GM12892 (cell line): ENCODE measurements at regions not wholly inside any gene's neighbourhood (a gene's known extent, or its start where the extent isn't known, plus 50 kb on each side); places are given as distances from the start of the nearest gene placed in this dataset.
"Not testable (repeated sequence)": the region's sequence is repeated elsewhere in the genome, so short reads cannot be mapped to it uniquely, and the experiment has no call there.

Source experiments
- DNase-seq: peaks from one replicate; pipeline ENCODE4 v3.0.0; 2011; ENCODE audit not compliant: insufficient read length
- FAIRE-seq: peaks from 2 replicates; lab custom pipeline; 2011; peaks lifted over from hg19 to GRCh38; lab: Jason Lieb, UNC
- POLR2A ChIP-seq: IDR thresholded peaks from 2 replicates; pipeline ENCODE4 v1.6.1; 2011; ENCODE audit warnings: low read depth, low read length, control low read depth
- POLR2AphosphoS5 ChIP-seq: IDR thresholded peaks from 2 replicates; pipeline ENCODE4 v1.6.1; 2011; ENCODE audit warnings: low read depth, low read length, control low read depth
- TAF1 ChIP-seq: IDR thresholded peaks from 2 replicates; pipeline ENCODE4 v1.6.1; 2011; ENCODE audit warnings: low read depth, mild to moderate bottlenecking, control low read depth, low read length, borderline replicate concordance

GRCh38 chr4:83947125-83947829 lies 411.4 kb downstream of the GPAT3 start:
- TF ChIP-seq POLR2AphosphoS5: no peak
- TF ChIP-seq POLR2A: no peak
- TF ChIP-seq TAF1: no peak
- FAIRE-seq (no peak), DNase-seq (no peak)

- FAIRE-seq, DNase-seq: not testable (repeated sequence)
These were observed 407.8 kb downstream of the GPAT3 start for GRCh38 chr4:83943691-83944090.

DNA sequence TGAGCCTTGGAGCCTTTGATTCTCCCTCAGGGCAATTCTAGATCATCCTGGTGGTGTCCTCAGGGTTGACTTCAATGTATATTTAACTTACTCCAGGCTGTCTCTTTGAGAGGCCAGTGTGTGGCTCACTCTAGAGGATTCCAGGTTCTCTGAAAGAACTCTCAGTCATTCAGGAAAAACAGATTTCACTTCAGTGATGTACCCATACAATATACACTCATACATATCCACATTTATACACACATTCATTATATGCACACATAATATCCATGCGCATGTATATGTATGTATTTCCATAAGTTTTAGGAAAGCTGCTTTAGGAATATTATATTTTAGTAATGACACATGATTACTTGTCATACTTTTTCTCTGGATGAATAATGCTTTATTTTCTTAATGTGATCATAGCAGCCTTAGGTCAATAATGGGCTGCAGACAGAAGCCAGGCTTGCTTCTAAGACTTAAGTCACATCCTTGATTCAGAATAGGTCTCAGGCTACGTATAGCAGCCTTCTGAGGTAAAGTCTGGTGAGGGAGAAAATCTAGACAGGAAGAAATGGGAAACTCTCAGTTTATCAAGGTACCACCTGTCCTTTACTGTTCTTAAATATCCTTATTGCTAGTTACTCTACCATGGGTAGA lies 397.0 kb downstream of the GPAT3 start:
- TF ChIP-seq POLR2AphosphoS5 (no peak), POLR2A (no peak), TAF1 (no peak)

DNA sequence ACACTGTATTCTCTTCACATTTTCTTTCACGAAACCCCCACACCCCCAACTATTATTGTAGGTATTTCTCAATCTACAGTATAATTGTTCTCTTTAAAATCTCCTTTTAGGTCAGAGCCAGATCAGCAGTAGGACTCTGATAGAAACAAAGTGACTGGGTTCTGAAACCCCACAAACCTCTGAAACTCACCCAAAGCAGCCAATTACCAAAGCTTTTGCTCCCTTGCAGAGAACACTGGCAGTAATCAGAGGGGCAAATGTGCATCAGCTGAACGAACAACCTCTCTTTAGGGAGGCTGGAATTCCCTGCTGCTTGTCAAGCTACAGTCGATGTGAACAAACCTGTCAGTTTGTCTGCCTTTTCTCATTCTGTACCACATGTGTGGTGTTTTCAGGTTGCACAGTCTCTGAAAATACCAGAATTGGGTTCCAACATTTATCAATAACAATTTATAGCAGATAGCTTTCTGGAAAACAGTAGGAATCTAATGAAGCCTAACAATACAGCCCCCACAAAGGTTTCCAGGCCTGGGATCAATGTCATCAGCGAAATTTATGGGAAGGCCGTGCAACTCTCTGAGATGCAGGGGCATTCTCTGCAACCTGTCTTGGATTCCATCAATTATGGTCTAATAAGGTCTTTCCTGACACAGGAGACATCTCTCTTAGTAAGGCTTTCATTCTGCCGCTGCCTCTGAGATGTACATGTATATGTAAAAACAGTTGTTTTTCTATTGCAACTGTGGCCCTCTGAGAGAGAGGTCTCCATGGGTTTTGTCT lies 395.9 kb downstream of the GPAT3 start:
- TF ChIP-seq POLR2A (no peak), POLR2AphosphoS5 (no peak), TAF1 (no peak)
- no peak for FAIRE-seq
- DNase-seq: no peak

More for the DNA sequence above, 397.0 kb downstream of the GPAT3 start:
- FAIRE-seq (no peak), DNase-seq (no peak)

DNA sequence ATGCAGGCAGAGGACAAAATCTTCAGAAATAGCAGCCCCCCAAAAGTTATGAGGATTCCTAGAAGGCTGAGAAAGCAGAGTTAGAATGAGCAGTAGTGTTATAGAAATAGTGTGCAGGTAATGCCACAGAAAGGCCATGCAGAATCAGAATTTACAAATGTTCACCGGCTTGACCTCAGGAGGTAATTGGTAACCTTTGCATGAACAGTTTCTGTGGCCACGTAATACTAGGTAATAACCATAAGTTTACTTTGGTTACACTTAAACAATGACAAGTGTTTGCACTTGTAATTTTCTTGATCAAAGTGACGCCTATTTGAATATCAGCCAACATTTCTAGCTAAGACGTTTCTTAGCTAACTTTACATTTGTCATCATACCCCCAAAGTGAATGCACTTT lies 393.6 kb downstream of the GPAT3 start:
- TF ChIP-seq POLR2AphosphoS5: no peak
- no peak for TF ChIP-seq TAF1
- TF ChIP-seq POLR2A: no peak
- DNase-seq (no peak), FAIRE-seq (no peak)

GRCh38 chr4:83926950-83927349 lies 391.0 kb downstream of the GPAT3 start:
- DNase-seq (no peak), FAIRE-seq (no peak)
- TF ChIP-seq TAF1: no peak
- TF ChIP-seq POLR2A: no peak
- TF ChIP-seq POLR2AphosphoS5: no peak

DNA sequence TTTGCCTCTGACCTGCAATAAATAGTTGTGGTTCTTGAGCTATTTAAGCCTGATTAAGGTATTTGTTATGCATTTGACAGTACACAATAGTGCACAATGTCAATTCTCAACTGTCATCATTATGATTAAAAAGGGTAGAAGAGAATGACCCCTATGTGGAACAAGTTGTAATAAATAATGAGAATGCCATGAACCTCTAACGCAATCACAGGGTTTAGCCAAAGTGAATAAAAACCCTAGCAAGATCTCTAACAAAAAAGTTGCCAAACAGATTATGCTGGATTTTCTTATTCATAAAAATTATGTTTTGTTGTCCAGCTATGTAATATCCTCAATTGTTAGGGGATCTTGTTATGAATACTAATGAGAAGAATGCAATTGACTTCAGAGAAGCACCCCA lies 387.4 kb downstream of the GPAT3 start:
- FAIRE-seq (no peak), DNase-seq (no peak)
- no peak for TF ChIP-seq POLR2A
- no peak for TF ChIP-seq TAF1
- no peak for TF ChIP-seq POLR2AphosphoS5

DNA sequence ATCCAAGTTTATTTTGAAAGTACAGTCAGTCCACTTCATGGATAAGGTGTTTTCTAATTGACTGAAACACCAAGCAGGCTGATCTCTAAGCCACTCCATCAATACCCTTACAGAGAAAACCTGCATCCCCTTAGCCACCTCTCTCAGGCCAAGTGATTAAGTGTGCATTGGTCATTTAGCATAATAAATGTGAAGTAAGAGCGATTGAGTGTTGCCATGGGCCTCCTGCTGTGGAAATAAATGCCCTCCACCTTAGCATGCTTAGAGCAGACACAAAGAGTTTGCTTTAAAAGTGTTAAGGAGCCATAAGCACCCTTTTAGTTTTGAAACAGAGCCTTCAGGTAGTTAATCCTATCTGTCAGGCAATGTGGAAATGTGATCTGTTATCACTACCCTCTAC lies 386.5 kb downstream of the GPAT3 start:
- FAIRE-seq: no peak
- no peak for TF ChIP-seq POLR2AphosphoS5
- no peak for TF ChIP-seq TAF1
- no peak for TF ChIP-seq POLR2A
- DNase-seq: no peak

DNA sequence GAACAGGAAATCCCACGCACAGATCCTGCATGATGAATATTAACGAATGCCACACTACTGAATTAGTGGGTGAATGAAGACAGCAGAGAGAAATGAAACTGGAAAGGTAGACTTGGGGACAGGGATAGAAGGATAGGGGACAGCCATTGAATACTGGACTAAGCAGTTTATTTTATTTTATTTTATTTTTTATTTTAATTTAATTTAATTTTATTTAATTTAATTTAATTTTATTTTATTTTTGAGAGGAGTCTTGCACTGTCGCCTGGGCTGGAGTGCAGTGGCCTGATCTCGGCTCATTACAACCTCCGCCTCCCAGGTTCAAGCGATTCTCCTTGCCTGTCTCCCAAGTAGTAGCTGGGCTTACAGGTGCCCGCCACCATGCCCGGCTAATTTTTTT lies 385.2 kb downstream of the GPAT3 start:
- TF ChIP-seq POLR2AphosphoS5: no peak
- TF ChIP-seq TAF1: no peak
- no peak for TF ChIP-seq POLR2A
- no peak for FAIRE-seq
- no peak for DNase-seq

GRCh38 chr4:83920375-83920774 lies 384.5 kb downstream of the GPAT3 start:
- no peak for FAIRE-seq
- no peak for DNase-seq
- TF ChIP-seq TAF1 (no peak), POLR2AphosphoS5 (no peak), POLR2A (no peak)

- no peak for FAIRE-seq
- DNase-seq: no peak
- TF ChIP-seq POLR2A: no peak
- TF ChIP-seq TAF1: no peak
- TF ChIP-seq POLR2AphosphoS5: no peak
These were observed 381.7 kb downstream of the GPAT3 start for GRCh38 chr4:83917572-83917971.

- no peak for DNase-seq
- no peak for TF ChIP-seq POLR2AphosphoS5
- TF ChIP-seq POLR2A: no peak
- no peak for TF ChIP-seq TAF1
- FAIRE-seq: no peak
These were observed 374.8 kb downstream of the GPAT3 start for GRCh38 chr4:83910693-83911092.

- DNase-seq (no peak), FAIRE-seq (no peak)
- TF ChIP-seq POLR2A (no peak), TAF1 (no peak), POLR2AphosphoS5 (no peak)
These were observed 370.7 kb downstream of the GPAT3 start for GRCh38 chr4:83906561-83906960.
